ENCODE measurements at regions not wholly inside any gene's neighbourhood (a gene's known extent, or its start where the extent isn't known, plus 50 kb on each side); places are given as distances from the start of the nearest gene placed in this dataset.

DNA sequence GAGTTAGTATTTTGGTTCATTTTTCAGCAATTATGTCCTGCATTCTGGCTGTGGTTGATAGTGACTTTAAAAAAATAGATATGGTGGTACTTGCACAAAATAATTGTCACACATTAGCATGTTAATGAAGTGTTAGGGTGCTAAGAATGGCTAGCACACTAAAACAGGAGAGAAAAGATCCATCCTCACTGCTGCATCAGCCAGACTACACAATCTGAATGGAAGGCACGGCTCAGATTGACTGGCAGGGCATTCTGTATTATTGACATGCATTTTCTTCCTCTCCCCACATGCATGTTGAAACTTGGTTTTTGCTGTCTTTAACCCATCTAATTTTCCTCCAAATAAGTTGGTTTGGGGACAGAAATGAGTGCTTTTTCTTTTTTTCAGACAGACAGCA is 306.3 kb downstream of the PRL start:
- TF ChIP-seq CEBPB (IDR thresholded peaks at IDR 0.05), result no peak
- no peak for TF ChIP-seq TEAD4 (IDR thresholded peaks at IDR 0.05)
- TF ChIP-seq, protein P1, sequence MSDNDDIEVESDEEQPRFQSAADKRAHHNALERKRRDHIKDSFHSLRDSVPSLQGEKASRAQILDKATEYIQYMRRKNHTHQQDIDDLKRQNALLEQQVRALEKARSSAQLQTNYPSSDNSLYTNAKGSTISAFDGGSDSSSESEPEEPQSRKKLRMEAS (IDR thresholded peaks at IDR 0.05), result no peak
